ENCODE measurements at regions not wholly inside any gene's neighbourhood (a gene's known extent, or its start where the extent isn't known, plus 50 kb on each side); places are given as distances from the start of the nearest gene placed in this dataset.

- intact Hi-C loops (cut with DNase I; ENCODE audit: low total_unique reads), result no loop called here
- TF ChIP-seq EP300 (IDR thresholded peaks at IDR 0.05) (no peak), POLR2AphosphoS5 (IDR thresholded peaks at IDR 0.05) (no peak), CTCF (IDR thresholded peaks at IDR 0.05) (no peak), POLR2A (IDR thresholded peaks at IDR 0.05) (no peak)
- Histone ChIP-seq H3K27me3 (no peaks in the 10 kb centered on the region), H3K36me3 (no peaks in the 10 kb centered on the region), H3K4me3 (no peak overlapping the region), H3K4me1 (no peaks in the 10 kb centered on the region), H3K9me3 (peaks cover 0 to 16% (median 0%) of the 10 kb centered on the region in 4 donors), H3K27ac (no peak overlapping the region)
- peak in 1 of 2 donors; percentile 5 for DNase-seq
Observed at GRCh38 chrX:97849951-97850350, 966.2 kb downstream of the RPA4 start.

GRCh38 chrX:97850911-97851310 is 967.2 kb downstream of the RPA4 start:
- no peaks in the 10 kb centered on the region for H3K36me3 ChIP-seq
- 18 to 60% (median 35%) methylated on average over 1 of the region's 1 CpG for WGBS, 5 donors
- H3K27me3 ChIP-seq, result no peaks in the 10 kb centered on the region
- no peak overlapping the region for H3K27ac ChIP-seq
- no peaks in the 10 kb centered on the region for H3K4me1 ChIP-seq
- intact Hi-C loops (cut with DNase I; ENCODE audit: low total_unique reads), result no loop called here
- no peak overlapping the region for H3K4me3 ChIP-seq
- peaks cover 0 to 11% (median 0%) of the 10 kb centered on the region in 4 donors for H3K9me3 ChIP-seq
- TF ChIP-seq POLR2AphosphoS5 (IDR thresholded peaks at IDR 0.05), result no peak
- no peak for TF ChIP-seq POLR2A (IDR thresholded peaks at IDR 0.05)
- no peak for TF ChIP-seq EP300 (IDR thresholded peaks at IDR 0.05)
- no peak for TF ChIP-seq CTCF (IDR thresholded peaks at IDR 0.05)
- no peak for DNase-seq

DNA sequence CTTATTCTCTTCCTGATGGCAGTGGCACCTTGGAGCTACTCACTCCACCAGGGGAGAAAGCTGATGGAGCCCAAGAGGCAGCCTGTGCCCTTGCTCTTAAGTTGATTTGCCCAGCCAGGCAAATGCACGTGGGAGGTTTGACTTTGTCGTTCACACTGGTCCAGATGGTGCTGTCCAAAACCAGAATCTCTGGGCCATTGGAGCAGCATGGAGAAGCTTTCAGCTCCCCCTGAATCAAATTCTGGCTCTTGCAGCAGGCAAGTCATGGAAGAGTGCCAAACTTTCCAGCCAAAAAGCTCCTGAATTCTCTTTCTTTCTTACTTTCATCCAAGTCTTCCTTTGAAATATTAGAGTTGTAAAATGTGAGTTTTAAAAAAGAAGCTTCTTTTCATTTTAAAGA is 970.4 kb downstream of the RPA4 start:
- no peak overlapping the region for H3K4me3 ChIP-seq
- WGBS, 5 donors, result 40 to 88% (median 72%) methylated on average over 1 to 2 of the region's 2 CpGs
- intact Hi-C loops (cut with DNase I; ENCODE audit: low total_unique reads), result no loop called here
- H3K9me3 ChIP-seq, result no peaks in the 10 kb centered on the region
- H3K4me1 ChIP-seq, result no peaks in the 10 kb centered on the region
- no peak overlapping the region for H3K27ac ChIP-seq
- no peaks in the 10 kb centered on the region for H3K27me3 ChIP-seq
- DNase-seq, result peak in 1 of 2 donors; percentile 14
- H3K36me3 ChIP-seq, result no peaks in the 10 kb centered on the region
- TF ChIP-seq CTCF (IDR thresholded peaks at IDR 0.05), result no peak
- no peak for TF ChIP-seq EP300 (IDR thresholded peaks at IDR 0.05)
- TF ChIP-seq POLR2AphosphoS5 (IDR thresholded peaks at IDR 0.05), result no peak
- TF ChIP-seq POLR2A (IDR thresholded peaks at IDR 0.05), result no peak

- intact Hi-C loops (cut with DNase I; ENCODE audit: low total_unique reads), result no loop called here
- H3K27me3 ChIP-seq, result no peaks in the 10 kb centered on the region
- no peaks in the 10 kb centered on the region for H3K4me1 ChIP-seq
- no peak overlapping the region for H3K27ac ChIP-seq
- 58 to 77% (median 61%) methylated on average over 1 of the region's 1 CpG for WGBS, 5 donors
- H3K36me3 ChIP-seq, result no peaks in the 10 kb centered on the region
- TF ChIP-seq POLR2AphosphoS5 (IDR thresholded peaks at IDR 0.05), result no peak
- no peaks in the 10 kb centered on the region for H3K9me3 ChIP-seq
- H3K4me3 ChIP-seq, result no peak overlapping the region
- DNase-seq, result no peak
Observed at GRCh38 chrX:97858592-97858991, 974.9 kb downstream of the RPA4 start.

DNA sequence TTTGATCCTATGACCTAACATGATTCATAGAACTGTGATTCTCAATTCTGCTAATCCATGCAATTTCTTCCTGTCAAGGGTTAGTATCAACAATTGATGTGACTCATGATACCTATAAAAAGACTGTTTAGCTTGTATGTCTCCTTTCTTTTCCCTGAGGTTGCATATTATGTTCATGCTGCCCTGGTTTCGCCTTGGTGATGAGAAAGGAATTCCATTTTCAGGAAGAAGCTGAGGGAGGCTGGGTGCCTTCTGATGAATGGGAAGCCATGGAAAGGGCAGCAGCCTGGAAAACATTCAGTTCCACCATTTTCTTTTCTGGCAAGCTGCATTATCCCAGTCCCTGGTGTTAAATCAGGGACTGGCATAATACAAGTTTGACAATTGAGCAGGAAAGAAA is 976.5 kb downstream of the RPA4 start:
- no peak for DNase-seq
- TF ChIP-seq POLR2AphosphoS5 (IDR thresholded peaks at IDR 0.05) (no peak), EP300 (IDR thresholded peaks at IDR 0.05) (no peak), POLR2A (IDR thresholded peaks at IDR 0.05) (no peak), CTCF (IDR thresholded peaks at IDR 0.05) (no peak)
- intact Hi-C loops (cut with DNase I; ENCODE audit: low total_unique reads), result no loop called here
- Histone ChIP-seq H3K27ac (no peak overlapping the region), H3K36me3 (no peaks in the 10 kb centered on the region), H3K4me3 (no peak overlapping the region), H3K4me1 (no peaks in the 10 kb centered on the region), H3K27me3 (no peaks in the 10 kb centered on the region), H3K9me3 (no peaks in the 10 kb centered on the region)
- 73 to 94% (median 88%) methylated on average over 1 of the region's 1 CpG for WGBS, 5 donors
